GM12874 (cell line): ENCODE measurements at regions not wholly inside any gene's neighbourhood (a gene's known extent, or its start where the extent isn't known, plus 50 kb on each side); places are given as distances from the start of the nearest gene placed in this dataset.

Experiments used
- CTCF ChIP-seq: IDR thresholded peaks from 2 replicates; pipeline ENCODE4 v1.5.1; 2011; ENCODE audit warnings: low read depth, mild to moderate bottlenecking, control low read depth, low read length, moderate library complexity; ENCODE audit not compliant: insufficient read depth

GRCh38 chr14:97903821-97904220 lies 1106.6 kb downstream of the VRK1 start:
- TF ChIP-seq CTCF, result no peak

- TF ChIP-seq CTCF, result no peak
Observed at GRCh38 chr14:97912217-97912616, 1115.0 kb downstream of the VRK1 start.

- TF ChIP-seq CTCF, result no peak
Observed at GRCh38 chr14:97916100-97916499, 1118.9 kb downstream of the VRK1 start.

- no peak for TF ChIP-seq CTCF
Observed at GRCh38 chr14:97916669-97917568, 1119.7 kb downstream of the VRK1 start.

- TF ChIP-seq CTCF, result no peak
Observed at GRCh38 chr14:97920201-97920600, 1123.0 kb downstream of the VRK1 start.

- TF ChIP-seq CTCF, result no peak
Observed at GRCh38 chr14:97921296-97921695, 1124.1 kb downstream of the VRK1 start.

- TF ChIP-seq CTCF, result no peak
Observed at GRCh38 chr14:97924922-97925613, 1127.9 kb downstream of the VRK1 start.
